Liver (tissue), 7 donors: ENCODE measurements at regions not wholly inside any gene's neighbourhood (a gene's known extent, or its start where the extent isn't known, plus 50 kb on each side); places are given as distances from the start of the nearest gene placed in this dataset.

Experiments used
- DNase-seq: peaks from one replicate; pipeline ENCODE4 v3.0.0-alpha.2; 2017; ENCODE audit warnings: low spot score
- H3K27ac ChIP-seq, 2 donors: one replicate each; pipeline ENCODE4 v1.7.0; 2013; ENCODE audit warnings: inconsistent platforms in 2 of 2, low read length in 2 of 2, control low read depth in 1 of 2, low read depth in 1 of 2, mild to moderate bottlenecking in 1 of 2
- H3K27me3 ChIP-seq, 4 donors: one replicate each; pipeline versions ENCODE4 v1.6.1 to v1.7.0; 2013; ENCODE audit warnings: low read length in 3 of 4, inconsistent platforms in 1 of 4, mild to moderate bottlenecking in 1 of 4, moderate library complexity in 1 of 4; ENCODE audit not compliant: control insufficient read depth in 4 of 4, insufficient read depth in 4 of 4
- H3K36me3 ChIP-seq, 4 donors: one replicate each; pipeline versions ENCODE4 v1.6.1 to v1.7.0; 2013; ENCODE audit warnings: low read length in 3 of 4, mild to moderate bottlenecking in 3 of 4, low read depth in 1 of 4, moderate library complexity in 1 of 4; ENCODE audit not compliant: control insufficient read depth in 4 of 4, insufficient read depth in 3 of 4
- H3K4me1 ChIP-seq, 4 donors: one replicate each; pipeline versions ENCODE4 v1.6.1 to v1.7.0; 2013; ENCODE audit warnings: low read length in 3 of 4, mild to moderate bottlenecking in 3 of 4, moderate library complexity in 1 of 4; ENCODE audit not compliant: control insufficient read depth in 4 of 4, insufficient read depth in 4 of 4
- H3K4me3 ChIP-seq, 3 donors: one replicate each; pipeline versions ENCODE4 v1.6.1 to v1.7.0; 2013; ENCODE audit warnings: low read length in 3 of 3, control low read depth in 1 of 3, low read depth in 1 of 3, mild to moderate bottlenecking in 1 of 3
- H3K9ac ChIP-seq, 2 donors: one replicate each; pipeline ENCODE4 v1.7.0; 2013; ENCODE audit warnings: low read length in 2 of 2, mild to moderate bottlenecking in 2 of 2, moderate library complexity in 2 of 2, control low read depth in 1 of 2, low read depth in 1 of 2
- H3K9me3 ChIP-seq, 4 donors: one replicate each; pipeline versions ENCODE4 v1.6.1 to v1.7.0; 2013; ENCODE audit warnings: low read length in 3 of 4; ENCODE audit not compliant: control insufficient read depth in 4 of 4
- FOXA2 ChIP-seq: IDR thresholded peaks from 2 replicates; pipeline ENCODE4 v1.6.1; 2016; ENCODE audit warnings: antibody characterized with exemption
- MAX ChIP-seq: IDR thresholded peaks from 2 replicates; pipeline ENCODE4 v1.6.1; 2016; ENCODE audit warnings: antibody characterized with exemption
- NR2F2 ChIP-seq: IDR thresholded peaks from 2 replicates; pipeline ENCODE4 v1.6.1; 2016; ENCODE audit warnings: antibody characterized with exemption
- RAD21 ChIP-seq, 2 donors: IDR thresholded peaks; 2 replicates each; pipeline ENCODE4 v1.6.1; 2016; ENCODE audit warnings: antibody characterized with exemption in 2 of 2, mild to moderate bottlenecking in 2 of 2
- REST ChIP-seq: IDR thresholded peaks from 2 replicates; pipeline ENCODE4 v1.6.1; 2016; ENCODE audit warnings: antibody characterized with exemption, mild to moderate bottlenecking
- RXRA ChIP-seq, 2 donors: IDR thresholded peaks; 2 replicates each; pipeline ENCODE4 v1.6.1; 2017 to 2018; ENCODE audit warnings: antibody characterized with exemption in 2 of 2, mild to moderate bottlenecking in 1 of 2
- YY1 ChIP-seq: IDR thresholded peaks from 2 replicates; pipeline ENCODE4 v1.6.1; 2016; ENCODE audit warnings: antibody characterized with exemption, mild to moderate bottlenecking
- ZBTB33 ChIP-seq: IDR thresholded peaks from 2 replicates; pipeline ENCODE4 v1.6.1; 2016; ENCODE audit warnings: antibody characterized with exemption
- WGBS: extraction: QIAGEN DNeasy Blood & Tissue Kit; methylation state at CpG from one replicate; pipeline ENCODE4 v1.1.7; 2013; 5-methylcytosine and 5-hydroxymethylcytosine counted together
- donor health status: healthy.
- donor health status: healthy.
- donor health status: healthy.
- donor health status: healthy.

- 64% methylated on average over 2 of the region's 2 CpGs for WGBS
- Histone ChIP-seq H3K27ac (no peak overlapping the region), H3K9me3 (no peaks in the 10 kb centered on the region), H3K4me3 (no peak overlapping the region), H3K27me3 (peaks cover 0 to 3% (median 0%) of the 10 kb centered on the region in 4 donors), H3K36me3 (no peaks in the 10 kb centered on the region), H3K9ac (no peak overlapping the region), H3K4me1 (no peaks in the 10 kb centered on the region)
- no peak for TF ChIP-seq REST
- no peak for DNase-seq
These were observed 1538.8 kb downstream of the PCDH7 start for GRCh38 chr4:32258986-32259385.

- WGBS: 77% methylated on average over 9 of the region's 9 CpGs
- no peak for DNase-seq
These were observed 1541.0 kb downstream of the PCDH7 start for GRCh38 chr4:32261196-32261595.

More at GRCh38 chr4:32261196-32261595, 1541.0 kb downstream of the PCDH7 start:
- Histone ChIP-seq H3K4me3 (no peak overlapping the region), H3K9me3 (no peaks in the 10 kb centered on the region), H3K27me3 (peaks cover 0 to 3% (median 0%) of the 10 kb centered on the region in 4 donors), H3K4me1 (no peaks in the 10 kb centered on the region), H3K27ac (no peak overlapping the region), H3K9ac (no peak overlapping the region), H3K36me3 (no peaks in the 10 kb centered on the region)
- TF ChIP-seq NR2F2: no peak
- no peak for TF ChIP-seq YY1
- no peak for TF ChIP-seq FOXA2
- TF ChIP-seq MAX: no peak
- TF ChIP-seq REST: no peak
- no peak for TF ChIP-seq RXRA (IDR thresholded peaks at IDR 0.05)
- TF ChIP-seq RAD21 (IDR thresholded peaks at IDR 0.05): no peak
- no peak for TF ChIP-seq ZBTB33
